ENCODE measurements at regions not wholly inside any gene's neighbourhood (a gene's known extent, or its start where the extent isn't known, plus 50 kb on each side); places are given as distances from the start of the nearest gene placed in this dataset.

- Mint-ChIP-seq H3K36me3 (ENCODE audit: low read depth) (no peaks in the 10 kb centered on the region), H3K4me3 (no peak overlapping the region)
Observed at GRCh38 chr2:45244928-45245327, 235.7 kb upstream of the SIX2 start.

GRCh38 chr2:45242161-45242741 is 233.0 kb upstream of the SIX2 start:
- Mint-ChIP-seq H3K36me3 (ENCODE audit: low read depth) (no peaks in the 10 kb centered on the region), H3K4me1 (peaks cover 37% of the 10 kb centered on the region), H3K9me3 (peaks cover 4% of the 10 kb centered on the region), H3K27me3 (ENCODE audit: low read depth) (peaks cover 4% of the 10 kb centered on the region), H3K27ac (peak overlapping the region in 2 of 3 experiments; percentile 20 to 75), H3K4me3 (peak overlapping the region in 1 of 3 experiments; percentile 22)
- no peak for TF ChIP-seq CTCF (IDR thresholded peaks at IDR 0.05; ENCODE audit: unreplicated experiment in 3 of 3)

More at GRCh38 chr2:45244928-45245327, 235.7 kb upstream of the SIX2 start:
- peaks cover 4% of the 10 kb centered on the region for H3K27me3 Mint-ChIP-seq (ENCODE audit: low read depth)
- H3K4me1 Mint-ChIP-seq, result peaks cover 22% of the 10 kb centered on the region
- no peak overlapping the region for H3K27ac Mint-ChIP-seq
- H3K9me3 Mint-ChIP-seq, result peaks cover 12% of the 10 kb centered on the region
- no peak for TF ChIP-seq CTCF (IDR thresholded peaks at IDR 0.05; ENCODE audit: unreplicated experiment in 3 of 3)

- H3K27ac Mint-ChIP-seq, result no peak overlapping the region
- TF ChIP-seq CTCF (IDR thresholded peaks at IDR 0.05; ENCODE audit: unreplicated experiment in 3 of 3), result no peak
- no peaks in the 10 kb centered on the region for H3K36me3 Mint-ChIP-seq (ENCODE audit: low read depth)
Observed at GRCh38 chr2:45241061-45241561, 231.9 kb upstream of the SIX2 start.

GRCh38 chr2:45237850-45238542 is 228.7 kb upstream of the SIX2 start:
- Mint-ChIP-seq H3K27ac (no peak overlapping the region), H3K9me3 (peaks cover 4% of the 10 kb centered on the region), H3K27me3 (ENCODE audit: low read depth) (peaks cover 4% of the 10 kb centered on the region), H3K4me3 (no peak overlapping the region), H3K4me1 (peaks cover 43% of the 10 kb centered on the region), H3K36me3 (ENCODE audit: low read depth) (no peaks in the 10 kb centered on the region)
- TF ChIP-seq CTCF (IDR thresholded peaks at IDR 0.05; ENCODE audit: unreplicated experiment in 3 of 3), result no peak

More at GRCh38 chr2:45241061-45241561, 231.9 kb upstream of the SIX2 start:
- peaks cover 4% of the 10 kb centered on the region for H3K9me3 Mint-ChIP-seq
- H3K27me3 Mint-ChIP-seq (ENCODE audit: low read depth), result peaks cover 4% of the 10 kb centered on the region
- H3K4me3 Mint-ChIP-seq, result no peak overlapping the region
- peaks cover 45% of the 10 kb centered on the region for H3K4me1 Mint-ChIP-seq

- peaks cover 34% of the 10 kb centered on the region for H3K4me1 Mint-ChIP-seq
- peaks cover 4% of the 10 kb centered on the region for H3K27me3 Mint-ChIP-seq (ENCODE audit: low read depth)
- TF ChIP-seq CTCF (IDR thresholded peaks at IDR 0.05; ENCODE audit: unreplicated experiment in 3 of 3), result no peak
- H3K27ac Mint-ChIP-seq, result no peak overlapping the region
- no peak overlapping the region for H3K4me3 Mint-ChIP-seq
- H3K9me3 Mint-ChIP-seq, result no peaks in the 10 kb centered on the region
- H3K36me3 Mint-ChIP-seq (ENCODE audit: low read depth), result no peaks in the 10 kb centered on the region
Observed at GRCh38 chr2:45237128-45237527, 227.9 kb upstream of the SIX2 start.

All from nephron (organoid).